ENCODE measurements at regions not wholly inside any gene's neighbourhood (a gene's known extent, or its start where the extent isn't known, plus 50 kb on each side); places are given as distances from the start of the nearest gene placed in this dataset.
"Not testable (repeated sequence)": the region's sequence is repeated elsewhere in the genome, so short reads cannot be mapped to it uniquely, and the experiment has no call there.

GRCh38 chr18:55997151-55997561 is 409.2 kb upstream of the TCF4 start:
- no peaks in the 10 kb centered on the region for H3K9me3 ChIP-seq (ENCODE audit: control insufficient read depth, insufficient read depth, low read length)
- no peak overlapping the region for H3K9ac ChIP-seq (ENCODE audit: low read depth, low read length)
- H3K4me1 ChIP-seq (ENCODE audit: insufficient read depth, low read length), result peaks cover 14% of the 10 kb centered on the region
- H3K36me3 ChIP-seq (ENCODE audit: insufficient read depth, low read length), result no peaks in the 10 kb centered on the region

- no peak overlapping the region for H3K9ac ChIP-seq (ENCODE audit: low read depth, low read length)
- no peaks in the 10 kb centered on the region for H3K9me3 ChIP-seq (ENCODE audit: control insufficient read depth, insufficient read depth, low read length)
- H3K4me1 ChIP-seq (ENCODE audit: insufficient read depth, low read length), result peaks cover 14% of the 10 kb centered on the region
These were observed 408.7 kb upstream of the TCF4 start for GRCh38 chr18:55996717-55997116.

GRCh38 chr18:55990186-55990585 is 402.2 kb upstream of the TCF4 start:
- H3K9me3 ChIP-seq (ENCODE audit: control insufficient read depth, insufficient read depth, low read length), result no peaks in the 10 kb centered on the region
- no peaks in the 10 kb centered on the region for H3K36me3 ChIP-seq (ENCODE audit: insufficient read depth, low read length)
- no peaks in the 10 kb centered on the region for H3K4me1 ChIP-seq (ENCODE audit: insufficient read depth, low read length)
- H3K9ac ChIP-seq (ENCODE audit: low read depth, low read length), result no peak overlapping the region

More at GRCh38 chr18:55996717-55997116, 408.7 kb upstream of the TCF4 start:
- H3K36me3 ChIP-seq (ENCODE audit: insufficient read depth, low read length), result no peaks in the 10 kb centered on the region

GRCh38 chr18:55988537-55988936 is 400.5 kb upstream of the TCF4 start:
- 0 out of 2 replicates have a peak, but pooled peaks cover under 1% of the 10 kb centered on the region for H3K4me1 ChIP-seq (ENCODE audit: insufficient read depth, low read length)
- no peaks in the 10 kb centered on the region for H3K9me3 ChIP-seq (ENCODE audit: control insufficient read depth, insufficient read depth, low read length)
- H3K36me3 ChIP-seq (ENCODE audit: insufficient read depth, low read length), result no peaks in the 10 kb centered on the region
- no peak overlapping the region for H3K9ac ChIP-seq (ENCODE audit: low read depth, low read length)

- Histone ChIP-seq H3K9ac (ENCODE audit: low read depth, low read length) (no peak overlapping the region), H3K4me1 (ENCODE audit: insufficient read depth, low read length) (0 out of 2 replicates have a peak, but pooled peaks cover 5% of the 10 kb centered on the region), H3K9me3 (ENCODE audit: control insufficient read depth, insufficient read depth, low read length) (no peaks in the 10 kb centered on the region), H3K36me3 (ENCODE audit: insufficient read depth, low read length) (no peaks in the 10 kb centered on the region)
These were observed 395.4 kb upstream of the TCF4 start for GRCh38 chr18:55983433-55983832.

- Histone ChIP-seq H3K9me3 (ENCODE audit: control insufficient read depth, insufficient read depth, low read length) (no peaks in the 10 kb centered on the region), H3K36me3 (ENCODE audit: insufficient read depth, low read length) (no peaks in the 10 kb centered on the region), H3K4me1 (ENCODE audit: insufficient read depth, low read length) (0 out of 2 replicates have a peak, but pooled peaks cover 5% of the 10 kb centered on the region), H3K9ac (ENCODE audit: low read depth, low read length) (no peak overlapping the region)
These were observed 395.0 kb upstream of the TCF4 start for GRCh38 chr18:55982992-55983391.

- H3K9ac ChIP-seq (ENCODE audit: low read depth, low read length), result no peak overlapping the region
- 0 out of 2 replicates have a peak, but pooled peaks cover 5% of the 10 kb centered on the region for H3K4me1 ChIP-seq (ENCODE audit: insufficient read depth, low read length)
- no peaks in the 10 kb centered on the region for H3K9me3 ChIP-seq (ENCODE audit: control insufficient read depth, insufficient read depth, low read length)
- no peaks in the 10 kb centered on the region for H3K36me3 ChIP-seq (ENCODE audit: insufficient read depth, low read length)
These were observed 393.9 kb upstream of the TCF4 start for GRCh38 chr18:55981712-55982475.

GRCh38 chr18:55974521-55974920 is 386.5 kb upstream of the TCF4 start:
- H3K4me1 ChIP-seq (ENCODE audit: insufficient read depth, low read length), result no peaks in the 10 kb centered on the region
- H3K9ac ChIP-seq (ENCODE audit: low read depth, low read length), result no peak overlapping the region
- H3K9me3 ChIP-seq (ENCODE audit: control insufficient read depth, insufficient read depth, low read length), result no peaks in the 10 kb centered on the region
- no peaks in the 10 kb centered on the region for H3K36me3 ChIP-seq (ENCODE audit: insufficient read depth, low read length)

GRCh38 chr18:55968550-55968949 is 380.6 kb upstream of the TCF4 start:
- no peak overlapping the region for H3K9ac ChIP-seq (ENCODE audit: low read depth, low read length)
- H3K36me3 ChIP-seq (ENCODE audit: insufficient read depth, low read length), result no peaks in the 10 kb centered on the region
- H3K4me1 ChIP-seq (ENCODE audit: insufficient read depth, low read length), result no peaks in the 10 kb centered on the region
- no peaks in the 10 kb centered on the region for H3K9me3 ChIP-seq (ENCODE audit: control insufficient read depth, insufficient read depth, low read length)

- Histone ChIP-seq H3K9ac (ENCODE audit: low read depth, low read length) (no peak overlapping the region), H3K4me1 (ENCODE audit: insufficient read depth, low read length) (no peaks in the 10 kb centered on the region), H3K9me3 (ENCODE audit: control insufficient read depth, insufficient read depth, low read length) (no peaks in the 10 kb centered on the region), H3K36me3 (ENCODE audit: insufficient read depth, low read length) (no peaks in the 10 kb centered on the region)
These were observed 379.0 kb upstream of the TCF4 start for GRCh38 chr18:55967019-55967418.

GRCh38 chr18:55964171-55964570 is 376.2 kb upstream of the TCF4 start:
- Histone ChIP-seq H3K4me1 (ENCODE audit: insufficient read depth, low read length) (no peaks in the 10 kb centered on the region), H3K36me3 (ENCODE audit: insufficient read depth, low read length) (no peaks in the 10 kb centered on the region), H3K9me3 (ENCODE audit: control insufficient read depth, insufficient read depth, low read length) (no peaks in the 10 kb centered on the region), H3K9ac (ENCODE audit: low read depth, low read length) (no peak overlapping the region)

- H3K9ac ChIP-seq (ENCODE audit: low read depth, low read length), result no peak overlapping the region
- H3K9me3 ChIP-seq (ENCODE audit: control insufficient read depth, insufficient read depth, low read length), result peaks cover 4% of the 10 kb centered on the region; the same call in 1 of the 2 replicates
- no peaks in the 10 kb centered on the region for H3K36me3 ChIP-seq (ENCODE audit: insufficient read depth, low read length)
- H3K4me1 ChIP-seq (ENCODE audit: insufficient read depth, low read length), result no peaks in the 10 kb centered on the region
These were observed 365.3 kb upstream of the TCF4 start for GRCh38 chr18:55953326-55953725.

GRCh38 chr18:55951738-55952137 is 363.7 kb upstream of the TCF4 start:
- H3K9ac ChIP-seq (ENCODE audit: low read depth, low read length); H3K36me3 ChIP-seq (ENCODE audit: insufficient read depth, low read length); H3K9me3 ChIP-seq (ENCODE audit: control insufficient read depth, insufficient read depth, low read length); H3K4me1 ChIP-seq (ENCODE audit: insufficient read depth, low read length): not testable (repeated sequence)

- Histone ChIP-seq H3K9me3 (ENCODE audit: control insufficient read depth, insufficient read depth, low read length) (peaks cover 4% of the 10 kb centered on the region; the same call in 1 of the 2 replicates), H3K36me3 (ENCODE audit: insufficient read depth, low read length) (no peaks in the 10 kb centered on the region), H3K4me1 (ENCODE audit: insufficient read depth, low read length) (no peaks in the 10 kb centered on the region), H3K9ac (ENCODE audit: low read depth, low read length) (no peak overlapping the region)
These were observed 362.6 kb upstream of the TCF4 start for GRCh38 chr18:55950379-55951166.

GRCh38 chr18:55934821-55935220 is 346.8 kb upstream of the TCF4 start:
- Histone ChIP-seq H3K9me3 (ENCODE audit: control insufficient read depth, insufficient read depth, low read length) (peaks cover 7% of the 10 kb centered on the region), H3K4me1 (ENCODE audit: insufficient read depth, low read length) (no peaks in the 10 kb centered on the region; the same call in 1 of the 2 replicates), H3K36me3 (ENCODE audit: insufficient read depth, low read length) (no peaks in the 10 kb centered on the region), H3K9ac (ENCODE audit: low read depth, low read length) (no peak overlapping the region)

Data from ES-I3 (cell line).